ENCODE measurements at regions not wholly inside any gene's neighbourhood (a gene's known extent, or its start where the extent isn't known, plus 50 kb on each side); places are given as distances from the start of the nearest gene placed in this dataset.

DNA sequence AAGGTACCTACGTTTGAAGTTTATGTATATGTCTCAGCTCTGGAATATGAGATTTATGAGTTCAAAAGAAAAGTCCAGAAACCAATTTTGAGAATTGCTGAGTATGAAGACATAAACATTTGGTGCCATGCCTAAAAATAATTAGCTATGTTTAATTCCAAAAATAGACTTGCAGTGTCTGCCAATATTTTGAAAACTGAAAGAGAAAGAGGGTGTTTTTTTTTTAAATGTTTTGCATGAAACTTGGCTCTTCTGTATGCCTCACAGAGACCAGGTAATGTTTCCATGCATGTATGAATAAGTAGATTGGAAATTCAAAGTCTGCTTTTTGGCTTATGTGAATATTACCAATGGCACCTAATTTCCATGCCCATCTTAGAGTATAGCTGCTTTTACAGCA lies 634.4 kb upstream of the C9orf72 start:
- DNase-seq (ENCODE audit: low spot score): no peak

DNA sequence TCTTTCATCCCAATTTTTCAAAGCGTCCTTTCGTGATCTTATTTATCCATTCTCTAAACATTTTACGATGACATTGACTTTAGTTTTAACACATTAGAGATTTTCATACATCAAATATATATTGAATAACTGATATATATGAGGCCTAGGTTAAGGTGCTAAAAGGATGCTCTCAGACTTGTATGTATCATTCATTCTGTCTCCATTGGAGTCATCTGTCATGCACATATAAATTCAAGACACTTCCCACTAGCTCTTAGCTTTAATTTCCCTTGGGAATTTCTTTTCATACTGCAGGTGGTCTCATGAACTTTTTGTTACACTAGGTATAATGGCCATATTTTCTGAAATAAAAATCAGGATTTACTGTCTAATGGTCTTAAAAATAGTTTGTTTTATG lies 635.8 kb upstream of the C9orf72 start:
- no peak for DNase-seq (ENCODE audit: low spot score)

DNA sequence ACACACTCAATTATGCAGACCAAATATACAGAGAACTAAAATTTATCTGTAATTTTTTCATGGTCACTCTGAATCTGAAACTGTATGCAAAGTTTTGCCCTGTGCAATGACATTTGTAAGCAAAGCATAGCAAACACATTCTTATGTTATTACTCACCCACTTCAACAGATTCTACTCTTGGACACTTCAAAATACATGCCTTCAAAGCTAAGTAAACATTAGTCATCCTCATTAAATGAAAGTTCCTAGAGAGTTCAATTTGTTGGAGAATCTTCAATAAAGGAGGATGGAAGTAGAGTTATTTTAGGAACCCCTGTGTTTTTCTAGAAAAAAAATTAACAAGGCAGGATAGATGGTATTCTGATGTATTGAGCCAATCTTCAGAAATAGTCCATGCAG lies 639.7 kb upstream of the C9orf72 start:
- peak; percentile 64 for DNase-seq (ENCODE audit: low spot score)

GRCh38 chr9:28215536-28216299 lies 642.4 kb upstream of the C9orf72 start:
- no peak for DNase-seq (ENCODE audit: low spot score)

GRCh38 chr9:28232686-28233085 lies 659.4 kb upstream of the C9orf72 start:
- DNase-seq (ENCODE audit: low spot score): no peak

- no peak for DNase-seq (ENCODE audit: low spot score)
These were observed 661.0 kb upstream of the C9orf72 start for GRCh38 chr9:28234133-28234893.

- DNase-seq (ENCODE audit: low spot score): no peak
These were observed 661.6 kb upstream of the C9orf72 start for GRCh38 chr9:28234894-28235277.

- no peak for DNase-seq (ENCODE audit: low spot score)
These were observed 676.1 kb upstream of the C9orf72 start for GRCh38 chr9:28249424-28249823.

DNA sequence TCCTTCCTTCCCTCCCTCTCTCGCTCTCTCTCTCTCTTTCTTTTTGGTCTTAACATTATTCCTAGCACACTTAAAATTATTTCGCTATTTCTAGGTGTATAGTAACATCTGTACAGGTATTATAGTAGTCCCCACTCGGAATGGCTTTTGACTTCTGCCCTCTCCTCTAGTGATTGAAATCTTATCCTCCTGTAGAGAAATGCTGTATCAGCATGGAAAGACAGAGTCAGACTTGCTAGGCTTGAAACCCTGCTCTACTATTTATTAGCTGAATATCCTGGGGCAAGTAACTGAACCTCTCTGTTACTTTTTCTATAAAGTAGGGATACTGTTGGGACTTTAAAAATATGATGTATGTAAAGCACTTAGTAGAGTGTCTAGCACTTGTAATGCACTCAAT lies 681.9 kb upstream of the C9orf72 start:
- DNase-seq (ENCODE audit: low spot score): no peak

GRCh38 chr9:28260330-28260729 lies 687.0 kb upstream of the C9orf72 start:
- no peak for DNase-seq (ENCODE audit: low spot score)

- DNase-seq (ENCODE audit: low spot score): no peak
These were observed 691.1 kb upstream of the C9orf72 start for GRCh38 chr9:28264368-28264767.

GRCh38 chr9:28267351-28267750 lies 694.1 kb upstream of the C9orf72 start:
- no peak for DNase-seq (ENCODE audit: low spot score)

- DNase-seq (ENCODE audit: low spot score): no peak
These were observed 696.9 kb upstream of the C9orf72 start for GRCh38 chr9:28270156-28270555.

GRCh38 chr9:28272127-28272526 lies 698.8 kb upstream of the C9orf72 start:
- DNase-seq (ENCODE audit: low spot score): no peak

DNA sequence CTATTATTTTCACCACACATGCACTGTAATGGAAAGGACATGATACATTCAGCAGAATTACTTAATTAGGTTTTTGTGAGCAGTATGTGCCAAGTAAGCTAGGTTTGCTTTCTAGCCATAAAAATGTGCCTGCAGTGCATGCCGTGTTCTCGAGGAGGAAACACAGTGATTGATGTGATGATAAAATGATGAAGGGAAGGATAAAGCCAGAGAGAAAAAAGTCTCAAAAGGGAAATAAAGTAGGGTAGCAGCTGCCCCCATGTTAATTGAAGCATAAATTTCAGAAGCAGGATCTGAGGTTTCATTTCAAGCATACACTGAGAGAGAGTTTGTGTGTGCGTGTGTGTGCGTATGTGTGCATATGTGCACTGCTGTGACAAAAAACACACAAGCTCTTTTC lies 714.2 kb upstream of the C9orf72 start:
- no peak for DNase-seq (ENCODE audit: low spot score)

DNA sequence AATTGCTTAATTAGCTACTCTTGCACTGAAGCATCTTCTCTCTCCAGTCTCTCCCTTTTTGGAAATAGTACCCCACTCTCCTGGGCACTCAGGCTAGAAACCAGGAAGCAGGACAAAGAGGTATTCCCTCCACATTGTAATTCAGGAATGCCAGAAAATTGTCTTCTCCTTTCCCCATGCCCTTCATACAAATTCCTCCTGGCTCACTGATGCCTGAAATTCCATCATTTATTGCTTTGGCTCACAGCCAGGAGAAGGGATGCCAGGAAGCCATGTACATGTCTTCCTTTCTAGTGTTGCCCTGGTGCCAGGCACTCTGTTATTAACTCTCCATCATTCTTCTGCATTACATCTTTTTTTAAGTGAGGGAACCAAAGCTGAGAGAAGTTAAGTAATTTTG lies 716.5 kb upstream of the C9orf72 start:
- no peak for DNase-seq (ENCODE audit: low spot score)

GRCh38 chr9:28293369-28294090 lies 720.2 kb upstream of the C9orf72 start:
- no peak for DNase-seq (ENCODE audit: low spot score)

DNA sequence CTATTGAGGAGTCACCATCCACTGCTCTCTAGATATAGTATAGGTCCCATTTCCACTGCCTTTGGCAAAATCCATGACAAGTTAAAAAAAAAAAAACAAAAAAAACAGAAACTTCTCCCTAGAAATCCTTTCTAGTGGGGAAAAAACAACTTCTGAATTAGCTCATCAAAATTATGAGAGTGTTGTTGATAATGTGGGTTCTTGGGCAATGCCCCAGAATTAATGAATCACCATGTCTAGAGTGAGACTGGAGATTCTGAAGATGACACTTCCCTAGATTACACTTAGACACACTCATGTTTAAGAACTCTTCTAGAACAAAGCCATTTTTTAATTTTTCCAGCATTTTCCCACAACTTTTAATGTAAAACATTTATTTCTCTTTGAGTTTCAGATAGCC lies 728.0 kb upstream of the C9orf72 start:
- DNase-seq (ENCODE audit: low spot score): no peak

DNA sequence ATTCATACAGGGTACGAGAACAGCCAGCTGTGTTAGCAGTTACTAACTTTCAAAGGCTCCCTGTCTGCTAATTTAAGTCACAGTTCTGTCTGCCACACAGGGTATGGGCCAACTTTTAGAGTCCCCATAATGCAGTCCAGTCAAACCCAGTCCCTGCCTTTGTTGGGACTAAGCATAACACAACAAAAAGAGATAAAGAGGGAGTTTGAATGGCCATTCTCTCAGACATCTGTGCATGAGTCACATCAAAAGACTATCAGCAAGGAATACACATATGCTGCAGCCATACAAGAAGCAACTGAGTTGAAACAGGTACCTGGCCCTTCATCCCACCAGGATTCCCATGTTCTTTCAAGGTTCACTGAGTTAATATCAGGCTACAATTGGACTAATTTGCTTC lies 744.5 kb upstream of the C9orf72 start:
- DNase-seq (ENCODE audit: low spot score): no peak

- no peak for DNase-seq (ENCODE audit: low spot score)
These were observed 745.2 kb upstream of the C9orf72 start for GRCh38 chr9:28318515-28318914.

GRCh38 chr9:28319981-28320380 lies 746.7 kb upstream of the C9orf72 start:
- DNase-seq (ENCODE audit: low spot score): no peak

DNA sequence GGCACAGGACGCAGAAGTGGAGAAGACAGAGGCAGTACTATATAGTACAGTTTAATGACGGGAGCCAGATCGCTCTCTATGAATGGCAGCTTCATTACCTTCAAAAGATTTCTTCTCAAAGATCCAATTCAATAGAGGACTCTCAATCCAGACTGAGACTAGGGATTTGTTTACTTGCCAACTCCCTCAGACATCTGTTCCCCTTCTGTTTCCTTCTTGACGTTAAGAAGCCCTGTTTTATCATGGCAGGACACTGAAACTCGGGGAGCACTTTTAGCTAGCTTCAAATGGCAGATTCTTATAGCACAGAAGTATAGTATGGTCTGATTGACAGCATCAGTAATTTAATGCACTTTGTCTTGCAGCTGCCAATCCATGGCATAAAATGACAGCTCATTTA lies 747.3 kb upstream of the C9orf72 start:
- no peak for DNase-seq (ENCODE audit: low spot score)

GRCh38 chr9:28329323-28329722 lies 756.0 kb upstream of the C9orf72 start:
- no peak for DNase-seq (ENCODE audit: low spot score)

Data from kidney capillary endothelial cell (primary cell).